ENCODE measurements at regions not wholly inside any gene's neighbourhood (a gene's known extent, or its start where the extent isn't known, plus 50 kb on each side); places are given as distances from the start of the nearest gene placed in this dataset.
A peak's percentile ranks its signal among the peaks of the same experiment; 100 is the strongest.
"Not testable (repeated sequence)": the region's sequence is repeated elsewhere in the genome, so short reads cannot be mapped to it uniquely, and the experiment has no call there.

GRCh38 chr1:242946206-242946605 is 308.9 kb downstream of the CEP170 start:
- Mint-ChIP-seq H3K27ac (ENCODE audit: unreplicated experiment) (no peak overlapping the region), H3K4me1 (ENCODE audit: low read depth, unreplicated experiment) (no peaks in the 10 kb centered on the region), H3K27me3 (ENCODE audit: unreplicated experiment) (peaks cover 14% of the 10 kb centered on the region), H3K4me3 (ENCODE audit: low read depth, unreplicated experiment) (no peak overlapping the region), H3K36me3 (ENCODE audit: insufficient read depth, unreplicated experiment) (no peaks in the 10 kb centered on the region), H3K9me3 (ENCODE audit: low read depth, unreplicated experiment) (peaks cover 4% of the 10 kb centered on the region)
- no peak for TF ChIP-seq CTCF (IDR thresholded peaks at IDR 0.05; ENCODE audit: unreplicated experiment)
- intact Hi-C loops (cut with micrococcal nuclease; ENCODE audit: unreplicated experiment) = no loop called here
- no TSS peak for BruUV-seq (replicated peaks)
- DNase-seq = no peak
- CTCF ChIA-PET = no interaction called here

- H3K4me3 Mint-ChIP-seq (ENCODE audit: low read depth, unreplicated experiment); H3K27ac Mint-ChIP-seq (ENCODE audit: unreplicated experiment); CTCF ChIA-PET; H3K4me1 Mint-ChIP-seq (ENCODE audit: low read depth, unreplicated experiment); H3K9me3 Mint-ChIP-seq (ENCODE audit: low read depth, unreplicated experiment); H3K27me3 Mint-ChIP-seq (ENCODE audit: unreplicated experiment); BruUV-seq (replicated peaks); H3K36me3 Mint-ChIP-seq (ENCODE audit: insufficient read depth, unreplicated experiment): not testable (repeated sequence)
- peak; percentile 18 for TF ChIP-seq CTCF (IDR thresholded peaks at IDR 0.05; ENCODE audit: unreplicated experiment)
- intact Hi-C loops (cut with micrococcal nuclease; ENCODE audit: unreplicated experiment) = loop anchor here (5.0 kb wide), 1 partner anchor 469 kb away; no protein-coding TSS in a partner anchor
- DNase-seq = peak; percentile 82
Observed at GRCh38 chr1:242936725-242937124, 318.4 kb downstream of the CEP170 start.

GRCh38 chr1:242924717-242925116 is 330.4 kb downstream of the CEP170 start:
- H3K36me3 Mint-ChIP-seq (ENCODE audit: insufficient read depth, unreplicated experiment); CTCF ChIA-PET; H3K27me3 Mint-ChIP-seq (ENCODE audit: unreplicated experiment); H3K4me1 Mint-ChIP-seq (ENCODE audit: low read depth, unreplicated experiment); BruUV-seq (replicated peaks); H3K9me3 Mint-ChIP-seq (ENCODE audit: low read depth, unreplicated experiment); H3K4me3 Mint-ChIP-seq (ENCODE audit: low read depth, unreplicated experiment); DNase-seq; intact Hi-C loops (cut with micrococcal nuclease; ENCODE audit: unreplicated experiment); H3K27ac Mint-ChIP-seq (ENCODE audit: unreplicated experiment): not testable (repeated sequence)

GRCh38 chr1:242923603-242924002 is 331.5 kb downstream of the CEP170 start:
- H3K9me3 Mint-ChIP-seq (ENCODE audit: low read depth, unreplicated experiment); intact Hi-C loops (cut with micrococcal nuclease; ENCODE audit: unreplicated experiment); BruUV-seq (replicated peaks); H3K4me1 Mint-ChIP-seq (ENCODE audit: low read depth, unreplicated experiment); H3K36me3 Mint-ChIP-seq (ENCODE audit: insufficient read depth, unreplicated experiment); H3K4me3 Mint-ChIP-seq (ENCODE audit: low read depth, unreplicated experiment); CTCF ChIA-PET; H3K27me3 Mint-ChIP-seq (ENCODE audit: unreplicated experiment); DNase-seq; H3K27ac Mint-ChIP-seq (ENCODE audit: unreplicated experiment): not testable (repeated sequence)

GRCh38 chr1:242914729-242915128 is 340.4 kb downstream of the CEP170 start:
- DNase-seq; H3K4me1 Mint-ChIP-seq (ENCODE audit: low read depth, unreplicated experiment); BruUV-seq (replicated peaks); CTCF ChIA-PET; H3K27ac Mint-ChIP-seq (ENCODE audit: unreplicated experiment); H3K9me3 Mint-ChIP-seq (ENCODE audit: low read depth, unreplicated experiment); intact Hi-C loops (cut with micrococcal nuclease; ENCODE audit: unreplicated experiment); H3K36me3 Mint-ChIP-seq (ENCODE audit: insufficient read depth, unreplicated experiment); H3K4me3 Mint-ChIP-seq (ENCODE audit: low read depth, unreplicated experiment); H3K27me3 Mint-ChIP-seq (ENCODE audit: unreplicated experiment): not testable (repeated sequence)

GRCh38 chr1:242912855-242913254 is 342.2 kb downstream of the CEP170 start:
- H3K9me3 Mint-ChIP-seq (ENCODE audit: low read depth, unreplicated experiment); H3K36me3 Mint-ChIP-seq (ENCODE audit: insufficient read depth, unreplicated experiment); H3K4me3 Mint-ChIP-seq (ENCODE audit: low read depth, unreplicated experiment); H3K27ac Mint-ChIP-seq (ENCODE audit: unreplicated experiment); CTCF ChIA-PET; H3K4me1 Mint-ChIP-seq (ENCODE audit: low read depth, unreplicated experiment); intact Hi-C loops (cut with micrococcal nuclease; ENCODE audit: unreplicated experiment); BruUV-seq (replicated peaks); H3K27me3 Mint-ChIP-seq (ENCODE audit: unreplicated experiment); DNase-seq: not testable (repeated sequence)

- CTCF ChIA-PET; H3K4me3 Mint-ChIP-seq (ENCODE audit: low read depth, unreplicated experiment); BruUV-seq (replicated peaks); DNase-seq; intact Hi-C loops (cut with micrococcal nuclease; ENCODE audit: unreplicated experiment); H3K27me3 Mint-ChIP-seq (ENCODE audit: unreplicated experiment); H3K9me3 Mint-ChIP-seq (ENCODE audit: low read depth, unreplicated experiment); H3K4me1 Mint-ChIP-seq (ENCODE audit: low read depth, unreplicated experiment); H3K27ac Mint-ChIP-seq (ENCODE audit: unreplicated experiment); H3K36me3 Mint-ChIP-seq (ENCODE audit: insufficient read depth, unreplicated experiment): not testable (repeated sequence)
Observed at GRCh38 chr1:242900558-242900957, 354.5 kb downstream of the CEP170 start.
